OCI-LY3 (cell line): ENCODE measurements at regions not wholly inside any gene's neighbourhood (a gene's known extent, or its start where the extent isn't known, plus 50 kb on each side); places are given as distances from the start of the nearest gene placed in this dataset.

Experiments
- H2AFZ ChIP-seq: fragments of 200-600, 300-600 bp; shearing (Covaris generic); 2 replicates; pipeline ENCODE4 v1.6.0; 2014; ENCODE audit warnings: antibody characterized with exemption, low read depth, low read length
- H3K27ac ChIP-seq: fragments of 200-600, 300-600 bp; sonication (generic); 2 replicates; pipeline ENCODE4 v1.5.1; 2014; ENCODE audit warnings: mild to moderate bottlenecking, low read length, moderate library complexity, mixed read lengths
- H3K27me3 ChIP-seq: fragments of 200-600, 300-600 bp; sonication (generic); 2 replicates; pipeline ENCODE4 v1.6.1; 2014; ENCODE audit warnings: low read depth, low read length, mixed read lengths
- H3K36me3 ChIP-seq: fragments of 200-600, 300-600 bp; sonication (generic); replicated peaks from 2 replicates; pipeline ENCODE3; 2014; ENCODE audit warnings: low read depth, low read length, mixed read lengths
- H3K4me1 ChIP-seq: fragments of 300-600, 200-600 bp; sonication (generic); 2 replicates; pipeline ENCODE4 v1.6.1; 2014; ENCODE audit warnings: low read length, mixed read lengths
- H3K4me2 ChIP-seq: fragments of 200-600, 300-600 bp; sonication (generic); 2 replicates; pipeline ENCODE4 v1.6.1; 2014; ENCODE audit warnings: low read length, mixed read lengths
- H3K4me3 ChIP-seq: fragments of 300-600, 200-600 bp; sonication (generic); 2 replicates; pipeline ENCODE4 v1.5.1; 2014; ENCODE audit warnings: antibody characterized with exemption, mild to moderate bottlenecking, low read length, moderate library complexity
- H3K79me2 ChIP-seq: fragments of 300-600, 200-600 bp; shearing (Covaris generic); 2 replicates; pipeline ENCODE4 v1.6.1; 2014; ENCODE audit warnings: mild to moderate bottlenecking, low read length, mixed read lengths
- H3K9ac ChIP-seq: fragments of 300-600, 200-600 bp; shearing (Covaris generic); 2 replicates; pipeline ENCODE4 v1.6.0; 2014; ENCODE audit warnings: mild to moderate bottlenecking, low read length, moderate library complexity
- H3K9me3 ChIP-seq: fragments of 200-600, 300-600 bp; shearing (Covaris generic); 2 replicates; pipeline ENCODE4 v1.6.1; 2014; ENCODE audit warnings: low read length, mixed read lengths; ENCODE audit not compliant: insufficient read depth
- H4K20me1 ChIP-seq: fragments of 200-600, 300-600 bp; sonication (generic); 2 replicates; pipeline ENCODE4 v1.6.1; 2016; ENCODE audit warnings: low read length, mixed read lengths; ENCODE audit not compliant: insufficient read depth
- EZH2phosphoT487 ChIP-seq: fragments of 200-600 bp; shearing (Covaris generic); IDR thresholded peaks from 2 replicates; pipeline ENCODE4 v1.6.1; 2018; ENCODE audit warnings: antibody characterized with exemption, mixed run types, low read depth
- TF ChIP-seq, protein P1 (sequence below): fragments of 200-600, 300-600 bp; sonication (generic); IDR thresholded peaks from 2 replicates; pipeline ENCODE4 v1.5.1; 2014; ENCODE audit warnings: antibody characterized with exemption, low read length, low read depth

DNA sequence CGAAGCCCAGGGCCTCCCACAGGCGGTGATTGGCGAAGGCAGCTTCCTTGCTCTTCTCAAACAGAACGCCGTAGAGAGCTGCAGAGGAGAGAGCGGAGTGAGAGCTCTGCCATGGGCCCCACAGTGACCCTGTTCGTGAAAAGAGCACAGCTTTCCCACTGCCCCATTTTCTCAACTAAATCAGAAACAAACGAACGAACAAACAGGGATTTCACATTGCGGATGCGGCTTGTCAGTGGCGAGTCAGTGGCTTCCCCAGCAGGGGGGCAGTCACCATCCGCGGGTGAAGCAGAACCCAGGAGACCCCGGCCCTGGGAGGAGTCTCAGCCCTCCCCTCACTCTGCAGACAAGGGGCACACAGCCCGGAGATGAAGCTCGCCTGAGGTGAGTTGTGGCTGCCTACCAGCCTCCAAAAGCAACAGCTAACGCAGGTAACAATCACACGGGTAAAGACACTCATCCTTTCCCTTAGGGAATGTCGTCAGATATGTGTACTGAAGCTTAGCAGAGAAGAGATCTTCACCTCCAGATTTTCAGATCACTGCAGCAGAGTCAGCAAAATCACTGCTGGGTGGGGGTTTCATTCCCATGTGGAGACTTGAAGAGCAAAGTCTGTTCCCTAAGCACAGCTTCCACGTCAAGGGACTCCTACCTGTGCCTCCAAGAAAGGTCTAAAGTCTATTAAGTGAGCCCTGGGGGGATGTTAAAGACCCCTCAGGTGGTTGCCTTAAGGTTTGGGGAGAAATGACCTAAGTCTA, 51.2 kb upstream of the GPR31 start:
- Histone ChIP-seq H3K4me3 (no peak overlapping the region), H3K9ac (no peak overlapping the region), H3K9me3 (no peaks in the 10 kb centered on the region), H3K4me2 (no peak overlapping the region), H3K27ac (no peak overlapping the region), H3K4me1 (peaks cover 15% of the 10 kb centered on the region), H3K36me3 (no peaks in the 10 kb centered on the region), H2AFZ (no peak overlapping the region), H3K79me2 (no peaks in the 10 kb centered on the region), H3K27me3 (no peaks in the 10 kb centered on the region; the same call in 1 of the 2 replicates), H4K20me1 (no peaks in the 10 kb centered on the region)
- TF ChIP-seq, protein P1, sequence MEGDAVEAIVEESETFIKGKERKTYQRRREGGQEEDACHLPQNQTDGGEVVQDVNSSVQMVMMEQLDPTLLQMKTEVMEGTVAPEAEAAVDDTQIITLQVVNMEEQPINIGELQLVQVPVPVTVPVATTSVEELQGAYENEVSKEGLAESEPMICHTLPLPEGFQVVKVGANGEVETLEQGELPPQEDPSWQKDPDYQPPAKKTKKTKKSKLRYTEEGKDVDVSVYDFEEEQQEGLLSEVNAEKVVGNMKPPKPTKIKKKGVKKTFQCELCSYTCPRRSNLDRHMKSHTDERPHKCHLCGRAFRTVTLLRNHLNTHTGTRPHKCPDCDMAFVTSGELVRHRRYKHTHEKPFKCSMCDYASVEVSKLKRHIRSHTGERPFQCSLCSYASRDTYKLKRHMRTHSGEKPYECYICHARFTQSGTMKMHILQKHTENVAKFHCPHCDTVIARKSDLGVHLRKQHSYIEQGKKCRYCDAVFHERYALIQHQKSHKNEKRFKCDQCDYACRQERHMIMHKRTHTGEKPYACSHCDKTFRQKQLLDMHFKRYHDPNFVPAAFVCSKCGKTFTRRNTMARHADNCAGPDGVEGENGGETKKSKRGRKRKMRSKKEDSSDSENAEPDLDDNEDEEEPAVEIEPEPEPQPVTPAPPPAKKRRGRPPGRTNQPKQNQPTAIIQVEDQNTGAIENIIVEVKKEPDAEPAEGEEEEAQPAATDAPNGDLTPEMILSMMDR = no peak
- no peak for TF ChIP-seq EZH2phosphoT487

DNA sequence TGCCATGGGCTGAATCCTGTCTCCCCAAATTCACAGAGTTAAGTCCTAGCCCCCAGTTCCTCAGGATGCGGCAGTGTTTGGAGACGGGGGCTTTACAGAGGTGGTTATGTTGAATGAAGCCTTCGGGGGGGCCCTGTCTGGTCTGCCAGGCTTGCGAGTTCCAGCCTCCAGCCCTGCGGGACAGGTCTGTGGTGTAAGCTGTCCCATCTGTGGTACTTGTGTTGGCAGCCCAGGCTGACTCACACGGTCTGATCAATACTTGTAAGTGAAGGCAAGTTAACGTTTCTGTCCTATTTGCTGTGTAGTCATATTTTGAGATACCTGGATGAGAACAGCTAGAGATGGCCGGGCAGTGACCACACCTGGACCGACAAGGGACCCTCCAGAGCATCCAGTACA, 51.8 kb upstream of the GPR31 start:
- Histone ChIP-seq H3K27me3 (no peaks in the 10 kb centered on the region; the same call in 1 of the 2 replicates), H3K9ac (no peak overlapping the region), H3K4me3 (no peak overlapping the region), H2AFZ (no peak overlapping the region), H4K20me1 (no peaks in the 10 kb centered on the region), H3K27ac (no peak overlapping the region), H3K4me2 (no peak overlapping the region), H3K36me3 (no peaks in the 10 kb centered on the region), H3K79me2 (no peaks in the 10 kb centered on the region), H3K4me1 (peaks cover 15% of the 10 kb centered on the region), H3K9me3 (no peaks in the 10 kb centered on the region)
- TF ChIP-seq, protein P1 = no peak
- no peak for TF ChIP-seq EZH2phosphoT487

DNA sequence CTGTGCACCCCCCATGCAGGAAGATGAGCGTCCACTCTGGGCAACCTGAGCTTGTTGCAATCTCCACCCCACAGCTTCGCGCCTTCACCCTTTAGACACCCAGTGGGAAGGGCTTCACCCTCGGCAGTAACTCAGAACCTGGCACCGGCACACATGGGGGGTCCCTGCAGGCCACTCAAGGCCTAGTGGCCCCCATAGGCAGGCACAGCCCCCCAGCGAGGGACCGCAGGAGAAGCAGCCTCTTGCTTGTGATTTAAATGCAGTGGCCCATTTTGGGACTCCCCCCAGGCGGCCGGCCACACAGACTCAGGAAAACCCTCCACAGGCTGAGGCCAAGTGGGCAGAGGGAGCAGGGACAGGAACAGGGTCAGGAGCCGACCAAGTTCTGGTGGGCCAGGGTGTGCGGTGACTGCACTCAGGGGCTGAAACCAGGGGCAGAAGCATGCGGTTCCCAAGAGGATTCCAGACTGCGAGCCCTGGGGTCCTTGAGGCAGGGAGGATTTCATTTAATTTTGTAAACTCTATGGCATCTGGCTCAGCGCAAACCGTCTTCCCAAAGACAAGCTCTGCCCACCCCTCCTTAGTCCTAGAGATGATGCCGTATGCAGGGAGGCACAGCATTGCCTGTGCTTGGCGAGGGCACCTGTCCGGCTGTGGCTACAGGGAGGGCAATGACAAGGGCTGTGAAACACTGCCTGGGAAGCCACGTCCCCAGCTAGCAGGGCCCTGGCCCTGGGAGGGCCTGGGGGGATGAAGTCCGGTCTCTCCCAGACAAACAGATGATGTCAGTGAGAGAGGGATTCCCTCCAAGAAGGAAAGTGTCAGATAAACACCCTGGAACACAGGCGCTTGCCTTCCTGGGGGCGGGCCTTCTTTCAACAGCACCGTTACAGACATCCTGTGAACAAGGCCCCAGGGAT, 52.9 kb upstream of the GPR31 start:
- TF ChIP-seq, protein P1 = no peak
- no peak for TF ChIP-seq EZH2phosphoT487
- Histone ChIP-seq H3K27me3 (no peaks in the 10 kb centered on the region; the same call in 1 of the 2 replicates), H3K4me2 (no peak overlapping the region), H2AFZ (no peak overlapping the region), H3K79me2 (no peaks in the 10 kb centered on the region), H3K9me3 (no peaks in the 10 kb centered on the region), H3K4me1 (peaks cover 15% of the 10 kb centered on the region), H3K4me3 (no peak overlapping the region), H4K20me1 (no peaks in the 10 kb centered on the region), H3K36me3 (no peaks in the 10 kb centered on the region), H3K9ac (no peak overlapping the region), H3K27ac (no peak overlapping the region)

DNA sequence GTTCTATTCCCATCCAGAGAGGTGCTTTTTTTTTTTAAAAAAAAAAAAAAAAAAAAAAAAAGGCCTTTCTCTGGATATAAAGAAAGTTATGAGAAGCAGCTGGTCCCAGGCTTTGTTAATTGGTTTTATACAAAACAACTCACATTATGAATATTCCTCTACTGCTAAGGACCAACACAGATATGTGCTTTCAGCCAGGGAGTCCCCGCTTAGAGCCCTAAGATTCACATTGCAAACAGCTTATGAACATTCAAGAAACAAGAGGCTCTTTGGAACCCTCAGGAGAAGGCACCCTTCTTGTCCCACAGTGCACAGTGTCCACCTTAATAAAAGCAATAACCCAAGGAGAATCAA, 53.5 kb upstream of the GPR31 start:
- Histone ChIP-seq H3K4me2 (no peak overlapping the region), H3K4me3 (no peak overlapping the region), H3K4me1 (peaks cover 15% of the 10 kb centered on the region), H3K9ac (no peak overlapping the region), H3K27ac (no peak overlapping the region), H4K20me1 (no peaks in the 10 kb centered on the region), H3K36me3 (no peaks in the 10 kb centered on the region), H3K27me3 (no peaks in the 10 kb centered on the region; the same call in 1 of the 2 replicates), H3K79me2 (no peaks in the 10 kb centered on the region), H3K9me3 (no peaks in the 10 kb centered on the region), H2AFZ (no peak overlapping the region)
- TF ChIP-seq, protein P1 = no peak
- no peak for TF ChIP-seq EZH2phosphoT487
